ENCODE measurements at regions not wholly inside any gene's neighbourhood (a gene's known extent, or its start where the extent isn't known, plus 50 kb on each side); places are given as distances from the start of the nearest gene placed in this dataset.

- no peak for DNase-seq (ENCODE audit: low read depth in 1 of 2, low spot score in 1 of 2)
- ATAC-seq: no peak
- no peak overlapping the region for H3K4me3 ChIP-seq
- ChIA-PET POLR2A (no interaction called here), CTCF (no interaction called here)
- FAIRE-seq: no peak
- no peaks in the 10 kb centered on the region for H3K4me1 ChIP-seq
- H3K9me3 ChIP-seq: no peaks in the 10 kb centered on the region
- H3K4me2 ChIP-seq: no peak overlapping the region
- TF ChIP-seq ZC3H11A (IDR thresholded peaks at IDR 0.05) (no peak), RARB (CRISPR knock-in tag; IDR thresholded peaks at IDR 0.05) (no peak), JUN (IDR thresholded peaks at IDR 0.05) (no peak), CEBPB (IDR thresholded peaks at IDR 0.05) (no peak), POLR2AphosphoS2 (conservative IDR thresholded peaks at IDR 0.05; ENCODE audit: low read length) (no peak), ATOH8 (CRISPR knock-in tag; IDR thresholded peaks at IDR 0.05; ENCODE audit: low read depth) (no peak), FOSL2 (IDR thresholded peaks at IDR 0.05) (no peak), FOSL2 (CRISPR knock-in tag; IDR thresholded peaks at IDR 0.05) (no peak), HOXA7 (CRISPR knock-in tag; IDR thresholded peaks at IDR 0.05) (no peak), MYC (IDR thresholded peaks at IDR 0.05; ENCODE audit: borderline replicate concordance, low read length) (no peak), CBX8 (IDR thresholded peaks at IDR 0.05) (no peak), TFCP2L1 (CRISPR knock-in tag; IDR thresholded peaks at IDR 0.05) (no peak), HMGXB4 (CRISPR knock-in tag; IDR thresholded peaks at IDR 0.05; ENCODE audit: borderline replicate concordance) (no peak), HEYL (CRISPR knock-in tag; IDR thresholded peaks at IDR 0.05) (no peak), RNF2 (IDR thresholded peaks at IDR 0.05; ENCODE audit: borderline replicate concordance, low read depth) (no peak), USF2 (IDR thresholded peaks at IDR 0.05) (no peak)
- no peak overlapping the region for H3K27ac ChIP-seq
- WGBS (ENCODE audit: missing lambda C conversion rate): 2% methylated on average over 3 of the region's 3 CpGs
Measured at GRCh38 chr5:117649821-117650220, 1075.2 kb upstream of the SEMA6A start.

GRCh38 chr5:117645400-117645799 is 1070.8 kb upstream of the SEMA6A start:
- Histone ChIP-seq H3K4me3 (no peak overlapping the region), H3K4me2 (no peak overlapping the region), H3K27ac (no peak overlapping the region), H3K9me3 (no peaks in the 10 kb centered on the region), H3K4me1 (no peaks in the 10 kb centered on the region)
- ATAC-seq (no peak), DNase-seq (ENCODE audit: low read depth in 1 of 2, low spot score in 1 of 2) (no peak), FAIRE-seq (no peak)
- CTCF ChIA-PET: no interaction called here
- TF ChIP-seq POLR2A (IDR thresholded peaks at IDR 0.05; ENCODE audit: low read length) (no peak), NFE2L2 (conservative IDR thresholded peaks at IDR 0.05; ENCODE audit: low read length) (no peak), MAFK (IDR thresholded peaks at IDR 0.05; ENCODE audit: partially characterized antibody) (no peak), POLR2AphosphoS2 (conservative IDR thresholded peaks at IDR 0.05; ENCODE audit: low read length) (no peak), HMGXB4 (CRISPR knock-in tag; IDR thresholded peaks at IDR 0.05; ENCODE audit: borderline replicate concordance) (no peak), FOSB (CRISPR knock-in tag; IDR thresholded peaks at IDR 0.05) (no peak), RCOR1 (IDR thresholded peaks at IDR 0.05; ENCODE audit: low read depth, low read length) (no peak), FOSL2 (IDR thresholded peaks at IDR 0.05) (no peak), FOSL2 (CRISPR knock-in tag; IDR thresholded peaks at IDR 0.05) (no peak), ZSCAN20 (CRISPR knock-in tag; IDR thresholded peaks at IDR 0.05) (no peak), MYC (IDR thresholded peaks at IDR 0.05; ENCODE audit: borderline replicate concordance, low read length) (no peak), E2F6 (IDR thresholded peaks at IDR 0.05; ENCODE audit: borderline replicate concordance, low read depth) (no peak), HEYL (CRISPR knock-in tag; IDR thresholded peaks at IDR 0.05) (no peak), CHD2 (IDR thresholded peaks at IDR 0.05; ENCODE audit: low read length, partially characterized antibody) (no peak), BHLHE40 (IDR thresholded peaks at IDR 0.05; ENCODE audit: low read depth, low read length) (no peak), KDM1A (IDR thresholded peaks at IDR 0.05; ENCODE audit: low read depth) (no peak), RARB (CRISPR knock-in tag; IDR thresholded peaks at IDR 0.05) (no peak), TFCP2L1 (CRISPR knock-in tag; IDR thresholded peaks at IDR 0.05) (no peak), RNF2 (IDR thresholded peaks at IDR 0.05; ENCODE audit: borderline replicate concordance, low read depth) (no peak)
- TF ChIP-seq, protein P1, sequence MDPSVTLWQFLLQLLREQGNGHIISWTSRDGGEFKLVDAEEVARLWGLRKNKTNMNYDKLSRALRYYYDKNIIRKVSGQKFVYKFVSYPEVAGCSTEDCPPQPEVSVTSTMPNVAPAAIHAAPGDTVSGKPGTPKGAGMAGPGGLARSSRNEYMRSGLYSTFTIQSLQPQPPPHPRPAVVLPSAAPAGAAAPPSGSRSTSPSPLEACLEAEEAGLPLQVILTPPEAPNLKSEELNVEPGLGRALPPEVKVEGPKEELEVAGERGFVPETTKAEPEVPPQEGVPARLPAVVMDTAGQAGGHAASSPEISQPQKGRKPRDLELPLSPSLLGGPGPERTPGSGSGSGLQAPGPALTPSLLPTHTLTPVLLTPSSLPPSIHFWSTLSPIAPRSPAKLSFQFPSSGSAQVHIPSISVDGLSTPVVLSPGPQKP (IDR thresholded peaks at IDR 0.05; ENCODE audit: low read depth, low read length): no peak
- POLR2A ChIA-PET: no interaction called here
